ENCODE measurements at regions not wholly inside any gene's neighbourhood (a gene's known extent, or its start where the extent isn't known, plus 50 kb on each side); places are given as distances from the start of the nearest gene placed in this dataset.

- DNase-seq (ENCODE audit: unreplicated experiment) = no peak
- Mint-ChIP-seq H3K9me3 (ENCODE audit: unreplicated experiment) (no peaks in the 10 kb centered on the region), H3K4me1 (ENCODE audit: insufficient read depth, unreplicated experiment) (no peaks in the 10 kb centered on the region), H3K36me3 (ENCODE audit: insufficient read depth, unreplicated experiment) (no peaks in the 10 kb centered on the region), H3K27me3 (ENCODE audit: insufficient read depth, unreplicated experiment) (no peaks in the 10 kb centered on the region), H3K27ac (ENCODE audit: low read depth, unreplicated experiment) (peak overlapping the region; percentile 81), H3K4me3 (ENCODE audit: unreplicated experiment) (no peak overlapping the region)
- CTCF ChIA-PET = interaction anchor here (0.6 to 1.5 kb wide), 4 partner anchors 9 to 150 kb away, joined by 3 read pairs; no protein-coding TSS in a partner anchor
- BruUV-seq (replicated peaks) = no TSS peak
- intact Hi-C loops (cut with micrococcal nuclease) = no loop called here
- POLR2A ChIA-PET = interaction anchor here (0.6 to 1.2 kb wide), 2 partner anchors 19 to 23 kb away, joined by 3 to 4 read pairs; no protein-coding TSS in a partner anchor
- TF ChIP-seq CTCF (IDR thresholded peaks at IDR 0.05; ENCODE audit: unreplicated experiment) = no peak
These were observed 121.3 kb upstream of the JADE1 start for GRCh38 chr4:128688033-128688721.

GRCh38 chr4:128686810-128687209 is 122.7 kb upstream of the JADE1 start:
- no peak for TF ChIP-seq CTCF (IDR thresholded peaks at IDR 0.05; ENCODE audit: unreplicated experiment)
- H3K27ac Mint-ChIP-seq (ENCODE audit: low read depth, unreplicated experiment) = peak overlapping the region; percentile 81
- intact Hi-C loops (cut with micrococcal nuclease) = no loop called here
- no peaks in the 10 kb centered on the region for H3K9me3 Mint-ChIP-seq (ENCODE audit: unreplicated experiment)
- DNase-seq (ENCODE audit: unreplicated experiment) = no peak
- H3K27me3 Mint-ChIP-seq (ENCODE audit: insufficient read depth, unreplicated experiment) = no peaks in the 10 kb centered on the region
- H3K36me3 Mint-ChIP-seq (ENCODE audit: insufficient read depth, unreplicated experiment) = no peaks in the 10 kb centered on the region
- POLR2A ChIA-PET = interaction anchor here (1.0 kb wide), 1 partner anchor 90 kb away, joined by 3 read pairs; no protein-coding TSS in a partner anchor
- H3K4me1 Mint-ChIP-seq (ENCODE audit: insufficient read depth, unreplicated experiment) = no peaks in the 10 kb centered on the region
- no TSS peak for BruUV-seq (replicated peaks)
- H3K4me3 Mint-ChIP-seq (ENCODE audit: unreplicated experiment) = no peak overlapping the region
- CTCF ChIA-PET = no interaction called here

DNA sequence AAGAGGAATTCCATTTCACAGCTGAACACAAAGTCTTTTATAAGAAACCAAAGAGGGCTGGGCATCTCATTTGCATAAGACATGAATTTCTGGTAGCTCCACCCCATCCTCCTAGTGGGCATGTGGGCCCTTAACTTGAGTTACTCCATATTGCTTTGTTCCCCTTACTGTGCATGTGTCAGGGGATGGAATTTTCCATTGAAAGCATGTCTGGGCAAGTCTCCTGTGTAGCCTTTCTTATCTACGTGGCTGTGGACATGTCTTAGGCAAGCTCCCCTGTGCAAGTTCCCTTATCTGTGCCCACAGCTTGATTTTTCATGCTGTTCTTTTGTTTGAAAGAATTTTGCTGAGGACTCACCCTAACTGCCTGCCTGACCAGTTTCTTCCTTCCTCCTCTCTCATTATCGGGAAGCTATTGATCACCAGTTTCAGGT is 123.5 kb upstream of the JADE1 start:
- CTCF ChIA-PET = no interaction called here
- H3K27ac Mint-ChIP-seq (ENCODE audit: low read depth, unreplicated experiment) = peak overlapping the region; percentile 81
- no TSS peak for BruUV-seq (replicated peaks)

GRCh38 chr4:128684016-128684415 is 125.5 kb upstream of the JADE1 start:
- H3K4me1 Mint-ChIP-seq (ENCODE audit: insufficient read depth, unreplicated experiment) = no peaks in the 10 kb centered on the region
- H3K36me3 Mint-ChIP-seq (ENCODE audit: insufficient read depth, unreplicated experiment) = no peaks in the 10 kb centered on the region
- TF ChIP-seq CTCF (IDR thresholded peaks at IDR 0.05; ENCODE audit: unreplicated experiment) = no peak
- CTCF ChIA-PET = no interaction called here
- intact Hi-C loops (cut with micrococcal nuclease) = no loop called here
- BruUV-seq (replicated peaks) = no TSS peak
- POLR2A ChIA-PET = no interaction called here
- H3K27ac Mint-ChIP-seq (ENCODE audit: low read depth, unreplicated experiment) = no peak overlapping the region
- no peaks in the 10 kb centered on the region for H3K9me3 Mint-ChIP-seq (ENCODE audit: unreplicated experiment)
- DNase-seq (ENCODE audit: unreplicated experiment) = no peak
- no peaks in the 10 kb centered on the region for H3K27me3 Mint-ChIP-seq (ENCODE audit: insufficient read depth, unreplicated experiment)
- no peak overlapping the region for H3K4me3 Mint-ChIP-seq (ENCODE audit: unreplicated experiment)

More for the DNA sequence above, 123.5 kb upstream of the JADE1 start:
- intact Hi-C loops (cut with micrococcal nuclease) = no loop called here
- Mint-ChIP-seq H3K36me3 (ENCODE audit: insufficient read depth, unreplicated experiment) (no peaks in the 10 kb centered on the region), H3K4me3 (ENCODE audit: unreplicated experiment) (no peak overlapping the region), H3K4me1 (ENCODE audit: insufficient read depth, unreplicated experiment) (no peaks in the 10 kb centered on the region), H3K9me3 (ENCODE audit: unreplicated experiment) (no peaks in the 10 kb centered on the region), H3K27me3 (ENCODE audit: insufficient read depth, unreplicated experiment) (no peaks in the 10 kb centered on the region)
- peak; percentile 13 for DNase-seq (ENCODE audit: unreplicated experiment)
- no peak for TF ChIP-seq CTCF (IDR thresholded peaks at IDR 0.05; ENCODE audit: unreplicated experiment)
- POLR2A ChIA-PET = interaction anchor here (0.6 kb wide), 2 partner anchors 116 to 221 kb away, joined by 3 read pairs; no protein-coding TSS in a partner anchor

Measured in MCF 10A (cell line).